HG02840 (cell line): ENCODE measurements at regions not wholly inside any gene's neighbourhood (a gene's known extent, or its start where the extent isn't known, plus 50 kb on each side); places are given as distances from the start of the nearest gene placed in this dataset.

Source experiments
- ATAC-seq: cut with Tn5 transposase; IDR thresholded peaks from one replicate; pipeline ENCODE4 v1.9.1; 2021; ENCODE audit warnings: mild to moderate bottlenecking, moderate library complexity, moderate number of reproducible peaks; ENCODE audit not compliant: unreplicated experiment, low FRiP score

- ATAC-seq = no peak
Observed at GRCh38 chr18:11283479-11284161, 134.3 kb upstream of the PIEZO2 start.

- ATAC-seq = no peak
Observed at GRCh38 chr18:11279461-11279860, 130.1 kb upstream of the PIEZO2 start.

- ATAC-seq = no peak
Observed at GRCh38 chr18:11276678-11277077, 127.3 kb upstream of the PIEZO2 start.

- no peak for ATAC-seq
Observed at GRCh38 chr18:11274144-11274794, 124.9 kb upstream of the PIEZO2 start.

GRCh38 chr18:11272516-11272915, 123.1 kb upstream of the PIEZO2 start:
- ATAC-seq = no peak

GRCh38 chr18:11271954-11272353, 122.6 kb upstream of the PIEZO2 start:
- ATAC-seq = no peak

- no peak for ATAC-seq
Observed at GRCh38 chr18:11269257-11269656, 119.9 kb upstream of the PIEZO2 start.

- no peak for ATAC-seq
Observed at GRCh38 chr18:11268741-11269233, 119.4 kb upstream of the PIEZO2 start.

- no peak for ATAC-seq
Observed at GRCh38 chr18:11268153-11268552, 118.8 kb upstream of the PIEZO2 start.

GRCh38 chr18:11266781-11267480, 117.6 kb upstream of the PIEZO2 start:
- no peak for ATAC-seq

GRCh38 chr18:11261486-11261885, 112.1 kb upstream of the PIEZO2 start:
- ATAC-seq = no peak

- ATAC-seq = no peak
Observed at GRCh38 chr18:11260961-11261461, 111.6 kb upstream of the PIEZO2 start.

- no peak for ATAC-seq
Observed at GRCh38 chr18:11259469-11260150, 110.2 kb upstream of the PIEZO2 start.

- ATAC-seq = no peak
Observed at GRCh38 chr18:11258039-11258610, 108.8 kb upstream of the PIEZO2 start.

GRCh38 chr18:11256251-11256650, 106.9 kb upstream of the PIEZO2 start:
- ATAC-seq = no peak

GRCh38 chr18:11251891-11252270, 102.5 kb upstream of the PIEZO2 start:
- no peak for ATAC-seq

- no peak for ATAC-seq
Observed at GRCh38 chr18:11251229-11251890, 102.0 kb upstream of the PIEZO2 start.

GRCh38 chr18:11249391-11249790, 100.0 kb upstream of the PIEZO2 start:
- ATAC-seq = no peak

- ATAC-seq = no peak
Observed at GRCh38 chr18:11247381-11247970, 98.1 kb upstream of the PIEZO2 start.
